NCI-H2196 treated with DMSO at 0.1 percent for 48 hours (cell line): ENCODE measurements at regions not wholly inside any gene's neighbourhood (a gene's known extent, or its start where the extent isn't known, plus 50 kb on each side); places are given as distances from the start of the nearest gene placed in this dataset.

Experiments
- DNase-seq: peaks from one replicate; lab custom pipeline; 2025; ENCODE audit not compliant: unreplicated experiment; lab: John Stamatoyannopoulos, UW

DNA sequence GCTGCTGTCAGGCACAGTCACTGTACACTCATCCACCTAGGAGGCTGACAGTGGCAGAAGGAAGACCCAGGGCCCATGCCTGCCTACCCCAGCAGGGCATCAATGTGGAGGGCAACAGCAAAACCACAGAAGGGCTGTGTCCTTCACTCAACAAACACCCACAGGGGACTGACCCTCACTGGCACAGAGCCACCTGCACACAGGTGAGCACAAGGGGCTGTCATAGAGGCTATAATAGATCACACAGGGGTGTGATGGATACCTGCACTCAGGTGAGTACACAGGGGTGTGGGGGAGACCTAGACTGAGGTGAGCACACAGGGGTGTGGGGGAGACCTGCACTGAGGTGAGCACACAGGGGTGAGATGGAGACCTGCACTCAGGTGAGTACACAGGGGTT is 132.8 kb upstream of the TCERG1L start:
- no peak for DNase-seq

DNA sequence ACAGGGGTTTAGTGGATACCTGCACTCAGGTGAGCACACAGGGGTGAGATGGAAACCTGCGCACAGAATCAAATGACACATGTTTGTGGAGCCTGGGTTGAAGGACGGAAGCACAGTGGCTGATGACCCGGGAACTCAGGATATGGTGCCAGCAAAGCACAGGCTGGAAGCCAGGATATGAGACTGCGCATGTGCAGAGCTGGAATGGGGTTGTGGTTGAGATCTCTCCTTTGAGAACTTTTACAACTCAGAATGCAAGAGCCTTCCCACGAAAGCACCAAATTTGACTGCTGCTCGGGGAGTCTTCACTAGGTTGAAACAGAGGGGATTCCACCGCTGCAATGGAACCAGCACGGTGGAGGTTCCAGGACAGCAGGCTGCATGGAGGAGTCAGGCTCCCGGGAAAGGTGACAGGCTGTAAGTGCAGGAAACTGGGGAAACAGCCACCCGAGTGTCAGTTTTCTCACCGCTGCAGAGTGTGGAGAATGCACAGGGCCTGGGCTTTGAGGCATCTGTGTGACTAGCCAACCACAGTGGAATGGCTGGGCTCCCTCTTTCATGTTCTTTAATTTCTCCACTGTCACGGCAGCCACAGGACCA is 133.4 kb upstream of the TCERG1L start:
- no peak for DNase-seq

- no peak for DNase-seq
These were observed 134.1 kb upstream of the TCERG1L start for GRCh38 chr10:131445623-131446022.

- no peak for DNase-seq
These were observed 134.7 kb upstream of the TCERG1L start for GRCh38 chr10:131446171-131446570.

- no peak for DNase-seq
These were observed 136.7 kb upstream of the TCERG1L start for GRCh38 chr10:131448171-131448570.

GRCh38 chr10:131448883-131449282 is 137.4 kb upstream of the TCERG1L start:
- DNase-seq, result no peak

DNA sequence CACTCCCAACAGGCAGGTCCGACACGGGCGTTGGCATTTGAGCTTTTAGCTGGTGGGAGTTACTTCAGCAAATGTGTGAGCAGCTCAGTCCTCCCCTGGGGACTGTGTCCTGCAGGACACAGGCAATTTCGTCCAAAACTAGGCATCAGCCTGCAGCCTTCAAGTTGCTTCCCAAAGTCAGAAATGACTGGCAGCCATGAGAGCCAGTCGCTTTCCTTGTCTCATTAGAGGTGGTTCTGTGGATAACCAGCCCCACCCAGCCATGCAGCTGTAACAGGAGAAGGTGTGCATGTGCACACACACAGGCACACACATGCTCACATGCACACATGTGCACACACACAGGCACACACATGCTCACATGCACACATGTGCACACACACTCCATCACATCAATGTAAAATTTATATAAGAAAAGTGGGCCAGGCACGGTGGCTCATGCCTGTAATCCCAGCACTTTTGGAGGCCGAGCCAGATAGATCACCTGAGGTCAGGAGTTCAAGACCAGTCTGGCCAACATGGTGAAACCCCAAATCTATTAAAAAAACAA is 138.8 kb upstream of the TCERG1L start:
- no peak for DNase-seq

DNA sequence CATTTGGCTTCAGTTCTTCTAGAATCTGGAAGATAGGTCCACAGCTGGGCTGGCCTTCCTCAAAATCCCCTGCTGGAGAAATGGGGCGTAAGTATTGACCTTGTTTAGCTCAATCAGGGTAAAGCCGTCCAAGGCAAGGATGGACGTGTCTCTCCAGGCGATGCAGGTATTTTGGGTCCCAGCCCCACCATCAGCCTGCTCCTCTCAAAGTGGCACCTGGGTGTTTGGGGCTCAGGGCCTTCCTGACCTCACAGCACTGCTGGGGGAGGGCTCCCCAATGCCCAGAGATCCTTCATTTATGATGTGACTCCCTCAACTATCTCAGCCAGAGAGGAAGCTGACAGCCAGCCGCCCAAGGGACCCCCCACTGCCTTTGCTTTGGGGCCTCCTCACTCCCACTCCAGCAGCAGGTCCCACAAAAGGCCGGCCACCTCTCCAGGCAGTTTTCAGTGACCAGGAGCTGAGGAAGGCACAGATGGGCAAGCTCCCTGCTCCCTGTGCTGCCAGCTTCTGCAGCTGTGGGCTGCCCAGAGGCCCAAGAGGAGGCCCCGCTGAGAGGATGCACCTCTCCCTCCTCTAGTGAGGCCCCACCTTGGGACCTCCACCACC is 140.0 kb upstream of the TCERG1L start:
- DNase-seq, result no peak

- DNase-seq, result no peak
These were observed 141.6 kb upstream of the TCERG1L start for GRCh38 chr10:131452926-131453720.

- no peak for DNase-seq
These were observed 142.5 kb upstream of the TCERG1L start for GRCh38 chr10:131453721-131454634.

- no peak for DNase-seq
These were observed 144.9 kb upstream of the TCERG1L start for GRCh38 chr10:131456411-131456810.

DNA sequence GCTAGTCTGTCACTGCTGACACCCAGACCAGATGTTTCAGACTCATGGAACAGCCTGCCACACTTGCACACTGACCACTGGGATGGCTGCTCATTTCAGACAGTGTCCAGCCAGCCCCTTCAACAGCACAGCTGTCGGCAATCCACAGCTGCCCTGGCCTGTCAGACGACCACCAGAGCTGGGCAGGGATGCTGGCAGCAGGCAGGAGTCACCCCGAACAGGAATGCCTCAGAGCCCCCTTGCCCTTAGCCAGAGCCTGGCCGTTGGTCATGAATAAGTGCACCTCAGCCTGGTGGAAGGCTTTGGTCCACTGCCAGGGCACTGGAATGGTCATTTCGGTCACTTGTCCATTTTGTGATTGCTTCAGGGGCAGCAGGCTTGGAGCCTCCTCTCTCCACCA is 149.6 kb upstream of the TCERG1L start:
- no peak for DNase-seq

DNA sequence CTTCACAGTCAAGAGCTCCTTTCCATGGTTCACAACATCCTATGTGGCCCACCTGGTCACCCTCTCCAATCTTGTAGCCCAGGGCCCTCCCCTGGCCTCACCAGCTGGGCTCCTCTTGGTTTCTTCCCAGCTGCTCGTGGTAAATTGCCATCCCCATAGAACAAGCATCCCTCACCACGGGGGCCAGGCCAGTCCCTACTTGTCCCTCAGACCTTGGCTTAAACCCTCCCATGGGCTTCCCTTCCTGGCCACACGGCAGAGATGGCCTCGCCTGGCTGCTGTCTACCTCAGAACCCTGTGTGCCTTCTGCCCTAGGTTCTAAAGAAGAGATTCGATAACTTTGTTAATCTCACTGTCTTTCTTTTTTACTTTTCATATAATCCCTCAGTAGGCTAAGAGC is 153.3 kb upstream of the TCERG1L start:
- no peak for DNase-seq

DNA sequence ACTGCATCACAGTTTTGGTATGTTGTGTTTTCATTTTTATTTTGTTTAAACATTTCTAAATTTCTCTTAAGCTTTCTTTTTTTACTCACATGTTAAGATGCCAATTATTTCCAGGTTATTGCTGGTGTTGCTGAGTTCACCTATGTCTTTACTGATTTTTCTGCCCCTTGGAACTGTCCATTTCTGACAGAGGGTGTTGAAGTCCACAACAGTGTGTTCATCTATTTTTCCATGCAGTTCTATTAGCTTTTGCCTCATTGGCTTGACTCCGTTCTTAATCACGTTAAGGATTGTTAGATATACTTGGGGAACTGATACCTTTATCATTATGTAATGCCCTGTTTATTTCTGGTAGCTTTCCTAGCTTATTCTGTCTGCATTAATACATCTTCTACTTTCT is 158.0 kb upstream of the TCERG1L start:
- no peak for DNase-seq

DNA sequence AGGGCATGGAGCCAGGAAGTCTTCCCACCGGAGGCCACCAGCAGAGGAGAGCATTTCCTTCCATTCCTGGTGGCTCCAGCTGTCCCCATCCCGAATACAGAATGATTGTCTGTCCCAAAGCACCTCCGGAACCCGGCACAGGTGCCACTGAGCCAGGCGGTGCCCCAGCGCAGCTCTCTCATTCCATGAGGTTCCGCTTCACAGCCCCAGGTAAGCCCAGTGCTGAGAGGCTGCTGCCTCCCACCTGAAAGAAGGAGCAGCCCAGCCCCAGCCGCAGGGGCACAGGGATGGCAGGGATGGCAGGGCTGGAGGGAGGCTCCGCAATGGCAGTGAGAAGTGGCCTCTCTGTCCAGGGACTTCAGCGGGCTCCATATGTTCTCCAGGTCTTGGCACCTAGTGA is 162.1 kb upstream of the TCERG1L start:
- no peak for DNase-seq

DNA sequence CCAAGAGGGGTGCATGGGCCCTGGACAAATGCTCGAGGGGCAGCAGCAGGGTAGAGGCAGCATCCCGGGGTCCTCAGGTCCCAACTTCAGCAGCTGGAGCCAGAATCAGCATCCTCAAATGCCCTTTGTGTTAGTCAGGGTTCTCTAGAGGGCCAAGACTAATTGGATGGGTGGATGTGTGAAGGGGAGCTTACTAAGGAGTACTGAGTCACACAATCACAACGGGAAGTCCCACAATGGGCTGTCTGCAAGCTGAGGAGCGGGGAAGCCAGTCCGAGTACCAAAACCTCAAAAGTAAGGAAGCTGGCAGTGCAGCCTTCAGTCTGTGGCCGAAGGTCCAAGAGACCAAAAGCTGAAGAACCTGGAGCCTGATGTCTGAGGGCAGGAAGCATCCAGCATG is 162.9 kb upstream of the TCERG1L start:
- no peak for DNase-seq

GRCh38 chr10:131475043-131475442 is 163.5 kb upstream of the TCERG1L start:
- DNase-seq, result no peak

- DNase-seq, result no peak
These were observed 164.3 kb upstream of the TCERG1L start for GRCh38 chr10:131475803-131476202.

DNA sequence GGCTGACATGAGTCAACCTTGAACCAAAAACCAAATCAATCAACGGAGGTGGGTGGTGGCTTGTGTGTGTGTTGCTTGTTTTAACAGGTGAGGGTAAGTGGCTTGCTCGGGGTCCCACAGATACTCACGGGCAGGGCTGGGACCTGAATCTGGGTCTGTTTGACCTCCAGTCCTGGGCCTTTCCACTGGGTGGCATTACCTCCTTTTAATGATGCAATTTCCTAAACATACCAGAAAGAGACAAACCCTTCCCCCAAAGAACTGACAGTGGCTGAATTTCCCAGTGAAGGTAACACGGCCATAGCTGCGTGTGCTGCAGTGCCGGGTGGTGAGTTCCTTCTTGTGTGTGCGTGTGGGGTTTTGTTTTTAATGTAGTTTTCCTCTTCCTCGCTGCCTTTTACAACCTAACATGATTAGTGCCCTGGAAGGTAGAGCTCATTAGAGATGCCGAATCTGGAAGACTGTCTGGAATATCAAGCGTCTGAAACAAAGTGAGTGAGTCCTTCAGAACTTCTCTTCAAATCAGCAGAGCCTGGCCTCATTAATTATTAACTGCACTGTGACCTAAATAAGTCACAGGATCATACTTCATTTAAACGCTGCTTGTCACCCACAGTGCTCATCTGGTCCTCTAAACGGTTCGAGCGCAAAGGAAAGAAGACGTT is 166.1 kb upstream of the TCERG1L start:
- DNase-seq, result no peak

DNA sequence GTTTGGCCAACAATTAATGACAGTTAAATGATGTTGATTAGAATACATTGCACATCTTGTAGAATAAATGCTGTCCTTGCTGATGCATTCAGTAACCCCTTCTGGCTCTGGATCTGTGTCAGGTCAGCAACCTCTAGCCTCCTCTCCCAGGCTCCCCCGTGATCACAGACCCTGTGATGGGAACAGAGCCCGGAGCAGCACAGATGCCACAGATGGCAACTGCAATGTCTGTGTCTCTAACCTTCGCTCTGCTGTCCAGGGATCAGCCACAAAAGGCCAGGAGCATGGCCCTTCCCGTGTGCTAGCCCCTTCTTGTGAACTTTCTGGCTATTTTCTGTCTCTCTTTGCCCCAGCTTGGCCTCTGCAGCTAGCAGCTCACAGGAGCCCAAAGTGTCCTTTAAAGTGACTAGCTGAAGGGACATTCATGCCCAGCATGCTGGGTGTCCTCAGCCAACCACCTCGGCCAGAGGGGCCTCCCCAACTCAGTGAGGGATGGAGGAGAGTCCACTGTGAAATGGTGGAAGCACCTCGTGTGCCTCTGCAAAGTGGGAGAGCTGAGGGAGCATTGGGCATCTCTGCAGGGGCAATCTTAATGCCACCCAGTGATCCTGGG is 167.0 kb upstream of the TCERG1L start:
- no peak for DNase-seq
